HG03571 (cell line): ENCODE measurements at regions not wholly inside any gene's neighbourhood (a gene's known extent, or its start where the extent isn't known, plus 50 kb on each side); places are given as distances from the start of the nearest gene placed in this dataset.
"Not testable (repeated sequence)": the region's sequence is repeated elsewhere in the genome, so short reads cannot be mapped to it uniquely, and the experiment has no call there.

ENCODE experiments used
- ATAC-seq: cut with Tn5 transposase; IDR thresholded peaks from one replicate; pipeline ENCODE4 v1.9.1; 2021; ENCODE audit not compliant: unreplicated experiment

DNA sequence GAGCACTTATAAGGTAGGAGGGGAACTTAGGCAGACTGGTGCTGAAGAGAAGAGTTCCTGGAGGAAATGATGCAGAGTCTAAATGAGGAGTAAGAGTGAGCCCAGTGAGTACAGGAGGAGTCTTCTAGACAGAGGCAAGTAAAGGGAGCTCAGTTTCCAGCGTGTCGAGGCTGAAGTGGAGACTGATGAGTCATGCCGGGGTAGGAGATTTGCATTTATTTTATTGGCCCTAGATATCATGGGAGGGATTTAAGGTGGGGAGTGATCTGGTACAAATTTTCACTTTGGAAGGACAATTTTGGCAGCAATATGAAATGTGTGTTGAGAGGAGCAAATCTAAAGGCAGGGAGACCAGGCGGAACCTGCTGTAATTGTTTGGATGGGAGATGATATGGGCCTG lies 157.5 kb downstream of the TTC8 start:
- ATAC-seq, result no peak

DNA sequence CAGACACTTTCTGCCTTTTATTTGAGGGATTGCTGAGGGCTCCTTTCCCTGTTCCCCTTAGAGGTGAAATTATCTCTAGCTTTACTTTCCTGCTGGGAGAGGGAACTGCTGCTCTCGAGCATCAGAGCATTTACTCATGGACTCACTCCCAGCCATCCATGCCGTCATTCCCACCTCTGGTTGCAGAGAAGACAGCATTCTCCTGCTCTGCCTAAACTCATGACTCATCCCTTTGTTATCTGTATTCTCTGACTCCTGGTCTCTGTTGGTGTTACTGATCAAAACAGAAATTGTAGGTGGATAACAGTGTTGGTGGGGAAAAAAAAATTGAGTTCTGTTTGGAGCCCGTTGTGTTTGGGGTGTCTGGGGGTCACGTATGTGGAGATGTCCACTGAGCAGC lies 159.3 kb downstream of the TTC8 start:
- ATAC-seq, result no peak

DNA sequence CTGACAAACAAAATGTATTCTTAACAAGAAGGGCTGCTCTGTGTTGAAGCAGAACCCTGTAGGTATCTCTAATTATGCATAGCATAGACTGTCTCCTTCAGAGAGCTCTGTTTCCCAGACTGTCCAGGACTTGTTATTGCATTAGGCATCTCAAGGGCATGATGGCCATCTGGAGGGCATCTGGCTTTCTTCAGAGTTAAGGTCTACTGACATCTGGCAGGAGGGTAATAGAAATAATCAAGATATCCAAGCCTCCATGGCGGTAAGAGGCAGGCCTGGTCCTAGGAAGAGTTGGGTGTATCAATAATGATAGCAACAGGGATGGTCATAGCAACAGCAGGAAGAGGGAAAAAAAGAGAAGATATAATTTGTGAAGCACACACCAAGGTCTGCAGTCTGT lies 161.2 kb downstream of the TTC8 start:
- no peak for ATAC-seq

DNA sequence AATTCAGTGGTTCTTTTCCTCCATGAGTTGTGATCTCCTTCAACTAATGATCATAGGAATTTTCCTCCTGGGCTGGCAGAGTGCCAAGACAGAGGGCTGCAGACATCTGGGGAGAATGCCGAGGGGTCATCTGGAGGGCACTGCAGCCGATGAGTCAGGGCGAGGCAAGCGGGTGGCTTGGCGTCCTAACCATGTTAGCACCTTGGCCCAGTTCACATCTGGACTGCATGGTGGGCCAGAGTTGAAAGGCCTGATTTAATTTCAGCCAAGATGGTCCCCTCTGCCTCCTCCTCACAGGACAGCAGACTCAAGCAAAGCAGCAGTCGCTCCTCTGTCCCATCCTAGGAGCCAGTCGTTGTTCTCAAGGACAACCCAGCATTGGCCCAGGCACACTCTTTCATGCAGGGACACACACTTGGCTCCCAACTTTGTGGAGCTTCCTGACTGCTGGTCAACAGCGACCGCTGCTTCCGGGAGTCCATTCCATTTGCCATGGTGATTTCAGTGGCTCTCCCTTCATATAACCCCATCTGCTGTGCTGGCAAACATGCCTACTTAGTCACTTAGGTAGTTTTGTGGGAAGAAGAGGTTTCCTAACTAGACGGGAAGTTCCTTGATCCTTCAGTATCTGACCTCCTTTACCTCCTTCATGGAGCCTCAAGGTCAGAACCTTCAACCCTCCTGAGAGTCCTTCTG lies 161.8 kb downstream of the TTC8 start:
- no peak for ATAC-seq

DNA sequence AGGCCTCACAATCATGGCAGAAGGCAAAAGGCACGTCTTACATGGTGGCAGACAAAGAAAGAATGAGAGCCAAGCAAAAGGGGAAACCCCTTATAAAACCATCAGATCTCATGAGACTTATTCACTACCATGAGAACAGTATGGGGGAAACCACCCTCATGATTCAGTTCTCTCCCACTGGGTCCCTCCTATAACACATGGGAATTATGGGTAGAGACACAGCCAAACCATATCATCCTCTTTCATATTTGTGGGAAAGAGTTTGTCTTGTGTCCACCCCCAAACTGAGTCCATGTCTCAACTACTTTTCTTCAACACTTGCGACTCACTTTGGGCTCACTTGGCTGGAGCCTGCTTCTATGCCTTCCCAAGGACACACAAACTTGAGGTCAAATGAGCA lies 162.5 kb downstream of the TTC8 start:
- not testable (repeated sequence) for ATAC-seq

DNA sequence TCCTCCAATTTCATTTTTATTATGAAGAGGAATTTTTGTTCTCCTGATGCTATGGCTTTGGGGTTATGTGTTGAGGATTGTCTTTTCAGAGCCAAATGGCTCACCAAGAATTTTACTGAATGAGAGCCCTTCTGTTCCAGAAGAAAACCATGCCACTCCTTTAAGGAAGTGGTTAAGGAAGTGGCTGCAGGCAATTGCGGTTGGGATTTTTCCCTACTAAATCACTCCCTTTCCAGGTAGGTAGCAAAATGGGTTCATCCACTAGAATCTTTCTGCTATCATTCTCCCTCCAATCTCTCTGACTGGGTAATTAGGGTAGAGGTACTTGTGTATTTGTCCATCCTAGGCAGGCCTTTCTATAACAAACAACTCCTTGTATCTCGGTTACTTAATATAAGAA lies 163.1 kb downstream of the TTC8 start:
- no peak for ATAC-seq

DNA sequence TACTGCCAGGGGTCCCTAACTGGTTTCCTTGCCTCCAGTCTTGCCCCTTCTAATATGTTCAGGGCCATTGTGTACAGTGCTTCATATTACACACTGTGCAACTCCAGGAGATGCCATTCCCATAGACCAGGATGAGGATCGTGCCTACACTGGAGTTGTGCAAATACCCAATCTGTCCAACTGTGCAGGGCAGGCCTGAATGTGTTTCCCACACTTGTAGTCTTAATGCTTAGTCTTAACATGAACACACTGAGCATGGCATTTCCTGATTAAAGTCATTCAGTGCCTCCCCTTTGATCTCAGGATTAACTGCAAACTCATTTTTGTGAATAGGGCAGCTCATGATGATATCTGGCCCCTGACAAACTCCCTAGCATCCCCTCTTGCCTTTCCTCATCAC lies 165.5 kb downstream of the TTC8 start:
- no peak for ATAC-seq

DNA sequence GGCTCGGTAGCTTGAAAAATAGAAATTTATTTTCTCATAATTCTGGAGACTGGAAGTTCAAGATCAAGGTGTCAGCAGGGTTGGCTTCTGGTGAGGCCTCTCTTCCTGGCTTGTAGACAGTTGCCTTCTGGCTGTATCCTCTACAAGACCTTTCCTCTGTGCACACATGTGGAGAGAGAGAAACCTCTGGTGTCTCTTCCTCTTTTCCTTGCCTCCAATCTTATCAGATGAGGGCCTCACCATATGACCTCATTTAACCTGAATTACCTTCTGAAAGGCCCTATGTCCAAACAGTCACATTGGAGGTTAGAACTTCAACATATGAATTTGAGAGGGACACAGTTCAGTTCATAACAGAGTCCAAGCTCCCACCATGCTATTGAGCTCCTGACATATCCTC lies 166.4 kb downstream of the TTC8 start:
- no peak for ATAC-seq

DNA sequence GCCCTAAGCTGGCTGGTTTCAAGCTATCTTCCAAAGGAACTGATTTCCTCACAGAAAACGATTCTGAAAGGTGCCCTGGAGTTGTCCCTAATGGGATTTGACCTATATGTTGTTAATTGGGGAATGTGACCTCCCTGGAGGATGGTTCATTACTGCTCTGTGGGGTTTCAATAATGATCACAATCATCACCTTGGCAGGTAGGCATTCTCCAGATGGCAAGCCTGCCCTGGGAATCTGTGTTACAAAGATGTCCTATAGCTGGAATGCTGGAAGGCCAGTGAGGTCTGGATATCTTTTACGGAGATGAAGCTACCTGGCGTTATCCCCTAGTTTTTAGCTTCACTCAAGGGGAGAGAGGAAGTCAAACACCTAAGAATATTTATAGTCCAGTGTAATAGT lies 167.6 kb downstream of the TTC8 start:
- no peak for ATAC-seq

DNA sequence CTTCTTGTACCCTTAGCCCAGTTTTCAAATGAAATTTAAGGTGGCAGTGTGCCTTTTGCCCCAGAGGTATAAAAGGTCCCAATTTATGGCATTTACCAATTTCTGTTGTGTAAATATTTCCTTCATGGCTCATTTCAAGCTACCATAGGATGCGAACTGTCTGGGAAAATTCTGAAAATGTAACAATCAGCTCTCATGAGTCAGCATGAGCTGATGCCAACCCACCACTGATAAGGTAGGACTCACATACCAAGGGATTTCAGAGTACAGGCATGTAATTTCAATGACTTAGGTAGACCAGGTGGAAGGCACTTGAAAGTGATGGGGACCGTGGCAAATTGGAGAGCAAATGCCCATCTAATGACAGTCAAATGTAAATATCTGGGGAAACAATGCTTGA lies 169.5 kb downstream of the TTC8 start:
- ATAC-seq, result no peak

DNA sequence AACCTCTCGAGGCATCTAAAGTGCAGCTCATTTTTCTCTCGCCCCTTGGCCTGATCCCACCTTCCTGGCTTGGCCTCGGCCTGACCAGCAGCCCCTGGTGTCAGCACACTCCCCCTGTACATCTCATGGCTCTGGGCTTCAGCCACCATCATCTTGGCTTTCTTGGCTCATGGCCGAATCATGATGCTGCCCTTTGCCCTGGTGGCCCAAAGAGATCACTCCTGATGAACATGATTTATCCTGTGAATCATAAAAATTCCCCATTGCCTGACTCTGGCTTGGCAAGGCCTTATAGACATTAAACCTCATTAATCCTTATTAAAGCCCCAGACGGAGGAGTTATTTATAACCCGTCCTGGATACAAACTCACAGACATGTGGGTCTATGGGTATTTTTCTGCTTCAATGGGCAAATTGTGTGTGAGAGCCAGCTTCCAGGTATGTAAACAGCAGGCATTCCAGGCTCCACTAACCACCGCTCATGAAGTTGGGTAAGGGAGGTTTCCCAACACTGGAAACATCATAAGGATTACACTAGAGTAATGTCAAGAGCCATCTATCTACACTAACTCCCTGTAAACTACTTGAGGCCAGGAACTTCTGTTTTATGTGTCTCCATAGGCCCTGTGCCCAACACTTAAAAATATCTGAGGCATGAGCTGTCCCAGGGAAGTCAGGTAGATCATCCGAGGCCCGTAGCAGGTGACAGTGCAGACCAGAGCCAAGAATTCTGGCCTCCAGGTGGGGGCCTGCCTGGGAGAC lies 171.2 kb downstream of the TTC8 start:
- ATAC-seq, result no peak

DNA sequence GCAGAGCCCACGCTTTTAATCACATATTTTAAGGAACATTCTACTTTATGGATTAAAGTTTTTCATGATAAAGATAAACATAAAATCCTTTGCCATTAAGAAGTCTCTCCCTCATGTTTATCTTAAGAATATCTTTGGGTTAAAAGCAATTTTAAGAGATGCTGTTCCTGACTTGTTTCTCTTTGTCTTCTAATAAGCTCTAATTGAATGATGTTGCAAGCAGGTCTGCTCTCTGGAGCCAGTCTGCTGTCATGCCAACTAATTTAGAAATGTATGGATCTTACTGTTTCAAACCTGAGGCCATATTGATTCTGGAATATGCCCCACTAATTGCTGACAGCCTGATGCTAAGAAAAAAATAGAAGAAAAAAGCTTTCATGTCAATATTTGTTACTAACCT lies 173.6 kb downstream of the TTC8 start:
- ATAC-seq, result no peak

DNA sequence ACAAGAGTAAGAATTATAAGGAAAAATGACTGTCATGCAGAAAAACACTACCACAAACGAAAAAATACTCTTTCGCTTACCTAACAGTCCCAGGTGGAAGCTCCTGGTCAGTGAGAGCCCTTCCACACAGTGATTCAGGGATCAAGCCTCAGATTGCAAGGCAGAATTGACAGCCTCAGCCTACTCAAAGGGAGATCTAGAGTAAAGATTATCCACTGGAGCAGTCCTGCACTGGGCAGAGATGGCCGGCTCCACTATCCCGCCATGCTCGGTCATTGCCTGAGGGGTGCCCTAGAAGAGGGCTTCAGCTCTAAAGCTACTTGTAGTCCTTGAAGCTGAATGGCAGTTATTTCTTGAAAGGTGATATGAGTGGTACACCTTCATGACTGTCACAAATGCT lies 174.7 kb downstream of the TTC8 start:
- ATAC-seq, result no peak

DNA sequence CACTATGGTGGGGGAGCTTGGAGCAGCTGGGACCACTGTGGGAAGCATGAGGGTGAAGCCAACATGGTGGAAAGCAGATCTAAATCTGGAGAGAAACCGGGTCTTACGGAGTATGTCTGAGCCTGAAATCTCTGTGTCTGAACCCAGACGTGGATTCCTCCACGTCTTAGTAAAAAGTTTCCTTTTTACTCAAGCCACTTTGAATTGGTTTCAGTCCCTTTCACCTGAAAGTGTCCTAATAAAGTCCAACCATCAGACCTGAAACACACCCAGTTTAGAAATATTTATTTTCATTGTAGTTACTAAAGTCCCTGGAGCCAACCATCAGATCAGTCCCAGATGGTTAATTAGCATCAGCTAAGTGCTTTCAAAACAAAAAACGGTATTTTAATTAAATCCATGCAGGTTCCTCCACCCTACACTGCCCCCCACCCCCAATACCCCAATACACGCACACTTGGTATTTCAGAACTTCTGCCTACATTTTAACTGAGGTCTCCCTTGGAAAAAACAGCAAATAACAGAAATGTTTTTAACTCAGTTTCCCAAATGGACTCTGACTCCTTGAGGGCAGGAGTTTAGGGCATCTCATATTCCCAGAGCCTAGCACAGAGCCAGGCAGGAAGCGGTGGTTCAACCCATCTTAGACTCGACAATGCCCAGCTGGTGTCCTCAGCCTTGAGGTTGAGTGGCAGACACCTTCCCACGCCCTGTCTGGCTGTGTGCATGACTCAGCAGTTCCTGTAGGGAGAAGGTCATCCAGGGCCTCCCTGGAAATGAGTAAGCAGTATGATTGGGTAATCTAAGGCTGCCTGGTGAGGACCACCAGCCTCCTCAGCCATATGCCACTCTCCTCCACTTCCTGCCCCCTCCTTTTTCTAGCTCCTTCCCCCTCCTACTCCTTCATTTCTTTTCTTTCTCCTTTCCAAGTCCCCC lies 175.8 kb downstream of the TTC8 start:
- ATAC-seq, result no peak

DNA sequence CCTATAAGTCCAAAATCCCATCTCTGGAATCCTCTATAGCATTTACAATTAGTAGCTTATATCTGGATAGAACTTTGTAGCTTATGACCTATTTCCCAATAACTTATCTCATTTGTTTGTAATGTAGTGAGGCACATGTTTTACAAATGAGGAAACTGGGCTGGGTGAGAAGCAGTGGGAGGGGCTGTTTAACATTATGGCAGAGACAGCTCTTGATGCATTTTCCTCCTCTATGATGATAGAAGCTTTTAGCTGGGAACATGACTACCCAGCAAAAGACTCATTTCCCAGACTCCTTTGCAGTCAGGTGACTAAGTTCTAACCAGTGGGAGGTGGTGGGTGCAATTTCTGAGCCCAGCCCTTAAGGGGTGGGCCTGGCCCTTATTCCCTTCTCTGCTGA lies 179.7 kb downstream of the TTC8 start:
- ATAC-seq, result no peak

DNA sequence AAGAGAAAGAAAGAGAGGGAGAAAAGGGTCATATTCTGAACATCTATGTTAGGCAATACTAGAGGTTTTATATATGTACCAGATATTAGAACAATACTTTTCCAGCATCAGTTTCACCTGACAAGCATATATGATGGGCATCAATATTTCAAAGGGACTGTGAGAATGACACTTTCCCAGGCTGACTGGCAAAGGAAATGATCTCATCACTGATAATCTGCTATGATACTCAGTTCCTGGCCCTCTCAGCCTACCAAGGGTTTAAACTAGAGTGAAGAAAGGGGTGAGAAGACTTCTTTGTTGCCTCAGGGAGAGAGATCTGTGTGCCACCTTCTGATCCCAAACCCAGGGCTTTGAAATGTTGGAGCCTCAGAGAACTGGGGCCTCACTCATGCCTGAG lies 183.5 kb downstream of the TTC8 start:
- no peak for ATAC-seq

DNA sequence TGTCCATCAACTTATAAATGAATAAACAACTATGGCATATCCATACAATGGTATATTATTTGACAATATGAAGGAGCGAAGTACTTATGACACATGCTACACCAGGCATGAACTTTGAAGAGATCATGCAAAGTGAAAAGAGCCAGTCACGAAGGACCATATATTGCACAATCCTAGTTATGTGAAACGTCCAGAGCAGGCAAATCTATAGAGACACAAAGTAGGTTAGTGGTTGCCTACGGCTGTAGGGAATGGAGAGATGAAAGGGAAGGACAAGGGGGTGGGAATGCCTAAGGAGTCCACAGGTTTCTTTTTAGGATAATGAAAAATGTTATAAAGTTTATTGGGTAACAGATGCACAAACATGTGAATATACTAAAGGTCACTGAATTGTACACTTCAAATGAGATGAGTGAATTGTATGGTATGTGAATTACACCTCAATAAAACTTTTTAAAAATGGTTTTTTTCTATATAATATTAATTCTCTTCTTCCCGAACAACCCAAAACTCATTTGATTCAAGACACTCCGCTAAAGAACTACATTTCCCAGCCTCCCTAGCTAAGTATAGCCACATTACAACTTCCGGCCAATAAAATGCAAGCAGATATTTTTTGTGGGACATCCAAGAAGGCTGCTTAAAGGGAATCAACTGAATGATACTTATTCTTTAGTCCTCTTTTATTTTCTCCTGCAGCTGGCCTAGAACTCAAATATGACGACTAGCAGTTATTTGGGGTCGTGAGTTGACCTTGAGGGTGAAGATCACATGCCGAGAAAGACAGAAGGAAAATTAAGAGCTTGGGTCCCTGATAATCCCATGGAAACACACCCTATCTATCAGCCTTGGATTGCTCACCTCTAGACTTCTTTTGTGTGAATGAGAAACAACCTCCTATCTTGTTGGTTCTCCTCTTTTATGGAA lies 187.2 kb downstream of the TTC8 start:
- ATAC-seq, result no peak

DNA sequence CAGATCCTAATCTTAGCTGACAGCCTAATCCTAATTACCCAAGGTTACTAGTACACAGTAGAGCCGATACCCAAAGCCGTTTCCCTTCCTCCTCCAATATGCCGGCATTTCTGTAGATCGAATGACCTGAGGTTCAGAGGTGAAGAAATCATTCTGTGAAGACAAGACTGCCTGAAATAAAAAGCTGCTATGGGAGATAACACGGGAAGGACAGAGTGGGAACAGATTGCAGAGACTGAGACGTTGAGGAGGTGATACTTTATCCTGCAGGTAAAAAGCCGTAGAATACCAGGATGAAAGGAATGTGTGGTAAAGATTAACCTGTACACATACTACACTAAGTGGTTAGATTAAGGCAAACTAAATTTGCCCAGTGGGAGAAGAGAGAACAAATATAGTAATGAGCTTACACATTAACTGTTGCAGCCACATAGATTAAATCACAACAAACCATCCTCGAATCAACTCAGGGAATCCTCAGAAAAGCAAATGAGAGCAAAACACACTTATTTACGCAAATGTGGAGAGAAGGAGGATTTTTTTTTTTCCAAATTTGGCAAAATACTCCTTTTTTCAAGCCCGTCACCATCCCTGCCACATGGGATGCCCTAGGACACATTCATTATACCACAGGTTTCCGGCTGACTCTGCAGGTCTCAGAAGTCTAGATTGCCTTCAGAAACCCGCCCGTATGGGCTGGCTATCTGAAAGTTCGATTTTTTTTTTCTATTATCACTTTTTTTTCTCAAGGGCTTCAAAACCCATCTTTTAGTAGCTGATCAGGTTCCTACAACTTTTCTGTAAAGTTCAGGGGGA lies 188.0 kb downstream of the TTC8 start:
- ATAC-seq, result no peak

DNA sequence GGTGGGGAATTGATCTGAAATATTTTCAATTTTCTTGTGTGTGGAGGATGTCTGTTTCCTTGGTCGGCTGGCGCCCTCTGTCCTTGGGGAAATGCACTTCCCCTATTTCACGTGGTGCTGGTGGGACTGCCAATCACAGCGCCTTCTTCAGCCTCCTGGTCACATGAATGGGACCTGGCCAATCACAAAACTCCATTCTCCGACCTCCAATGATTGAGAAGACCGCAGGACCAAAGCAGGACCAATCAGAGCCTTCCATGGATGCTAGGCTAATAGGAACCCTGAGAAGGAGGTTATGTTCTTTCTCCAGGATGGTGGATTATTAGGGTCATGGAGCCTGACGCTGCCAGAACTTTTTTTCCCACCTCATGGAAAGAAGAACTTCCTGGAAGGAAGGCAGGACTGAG lies 188.7 kb downstream of the TTC8 start:
- ATAC-seq, result no peak
